22Rv1 (cell line): ENCODE measurements at regions not wholly inside any gene's neighbourhood (a gene's known extent, or its start where the extent isn't known, plus 50 kb on each side); places are given as distances from the start of the nearest gene placed in this dataset.

Experiments
- CTCF ChIP-seq: fragments of 450-650 bp; IDR thresholded peaks from 2 replicates; pipeline ENCODE4 v1.5.1; 2017; ENCODE audit warnings: mild to moderate bottlenecking
- ZFX ChIP-seq: fragments of 450-650 bp; IDR thresholded peaks from 2 replicates; pipeline ENCODE4 v1.6.1; 2017; ENCODE audit warnings: antibody characterized with exemption, borderline replicate concordance

- peak; percentile 38 for TF ChIP-seq CTCF
- TF ChIP-seq ZFX, result no peak
These were observed 119.1 kb downstream of the MN1 start for GRCh38 chr22:27682437-27682836.
